HEK293 (cell line): ENCODE measurements at regions not wholly inside any gene's neighbourhood (a gene's known extent, or its start where the extent isn't known, plus 50 kb on each side); places are given as distances from the start of the nearest gene placed in this dataset.
A peak's percentile ranks its signal among the peaks of the same experiment; 100 is the strongest.

ENCODE experiments used
- CTCF ChIA-PET: fragments of 350-600 bp; formaldehyde crosslinking; extraction: SDS; loops from one replicate; lab custom pipeline; 2021; ENCODE audit warnings: antibody characterized with exemption; lab: Yijun Ruan, JAX
- POLR2A ChIA-PET: fragments of 300-600 bp; formaldehyde crosslinking; extraction: SDS; loops from one replicate; lab custom pipeline; 2020; ENCODE audit warnings: antibody characterized with exemption, inconsistent platforms; lab: Yijun Ruan, JAX
- H3K27ac ChIP-seq: fragments of 200-500 bp; sonication (Bioruptor generic); 2 replicates; pipeline ENCODE4 v1.5.1; 2014; ENCODE audit warnings: low read depth, low read length, control low read depth, inconsistent platforms; ENCODE audit errors: extremely low read depth
- H3K36me3 ChIP-seq, 2 experiments: fragments of 200-500 bp in 1 of 2; sonication (Bioruptor generic) in 1 of 2; 1 replicate in 1 of 2; 2 replicates in 1 of 2; pipeline ENCODE4 v1.5.1; 2014 to 2017; ENCODE audit warnings: inconsistent platforms in 2 of 2, low read length in 2 of 2; ENCODE audit not compliant: control insufficient read depth in 2 of 2, insufficient read depth in 1 of 2
- H3K4me1 ChIP-seq: fragments of 200-500 bp; sonication (Bioruptor generic); 2 replicates; pipeline ENCODE4 v1.5.1; 2014; ENCODE audit warnings: mild to moderate bottlenecking, low read length, inconsistent platforms; ENCODE audit not compliant: control insufficient read depth, insufficient read depth
- H3K4me3 ChIP-seq: 2 replicates; pipeline ENCODE4 v1.5.1; 2011; ENCODE audit warnings: low read depth, mild to moderate bottlenecking, control low read depth, low read length, moderate library complexity
- H3K9me3 ChIP-seq: fragments of 200-500 bp; sonication (Bioruptor generic); 2 replicates; pipeline ENCODE4 v1.5.1; 2014; ENCODE audit warnings: low read depth, low read length, inconsistent platforms; ENCODE audit not compliant: control insufficient read depth, insufficient read depth
- BCL11B ChIP-seq: fragments of 450-650 bp; formaldehyde crosslinking; IDR thresholded peaks from 2 replicates; pipeline ENCODE4 v1.5.1; 2016; ENCODE audit warnings: low read depth, missing biosample characterization, missing genetic modification characterization
- HOXC10 ChIP-seq: sonication (generic); formaldehyde crosslinking; IDR thresholded peaks from 2 replicates; pipeline ENCODE4 v1.8.1; 2023; ENCODE audit warnings: mild to moderate bottlenecking, missing genetic modification reagents
- KLF1 ChIP-seq: fragments of 450-650 bp; formaldehyde crosslinking; IDR thresholded peaks from 2 replicates; pipeline ENCODE4 v1.5.1; 2016; ENCODE audit warnings: missing biosample characterization, missing genetic modification characterization
- SCRT1 ChIP-seq: fragments of 450-650 bp; formaldehyde crosslinking; IDR thresholded peaks from 2 replicates; pipeline ENCODE4 v1.5.1; 2016; ENCODE audit warnings: missing biosample characterization, missing genetic modification characterization, borderline replicate concordance
- SCRT2 ChIP-seq: fragments of 450-650 bp; formaldehyde crosslinking; IDR thresholded peaks from 2 replicates; pipeline ENCODE4 v1.5.1; 2016; ENCODE audit warnings: missing biosample characterization, missing genetic modification characterization
- SETDB1 ChIP-seq: IDR thresholded peaks from one replicate; pipeline ENCODE4 v1.6.1; 2017; ENCODE audit warnings: mild to moderate bottlenecking, low read length, moderate library complexity, mixed read lengths; ENCODE audit not compliant: insufficient read length
- TRIM28 ChIP-seq: IDR thresholded peaks from 2 replicates; pipeline ENCODE4 v1.6.1; 2011; ENCODE audit warnings: low read length, control low read depth, borderline replicate concordance
- ZBTB20 ChIP-seq: fragments of 450-650 bp; formaldehyde crosslinking; IDR thresholded peaks from 2 replicates; pipeline ENCODE4 v1.5.1; 2016; ENCODE audit warnings: missing biosample characterization, missing genetic modification characterization
- ZFP3 ChIP-seq: fragments of 450-650 bp; formaldehyde crosslinking; IDR thresholded peaks from 2 replicates; pipeline ENCODE4 v1.5.1; 2016; ENCODE audit warnings: low read depth, missing biosample characterization, missing genetic modification characterization
- ZNF114 ChIP-seq: fragments of 450-650 bp; formaldehyde crosslinking; IDR thresholded peaks from 2 replicates; pipeline ENCODE4 v1.5.0; 2017; ENCODE audit warnings: missing biosample characterization, missing genetic modification characterization
- ZNF16 ChIP-seq: fragments of 450-650 bp; formaldehyde crosslinking; IDR thresholded peaks from 2 replicates; pipeline ENCODE4 v1.5.1; 2016; ENCODE audit warnings: low read depth, missing biosample characterization, missing genetic modification characterization
- ZNF248 ChIP-seq: fragments of 450-650 bp; formaldehyde crosslinking; IDR thresholded peaks from 2 replicates; pipeline ENCODE4 v1.5.1; 2017; ENCODE audit warnings: missing biosample characterization, missing genetic modification characterization
- ZNF274 ChIP-seq, 2 experiments: fragments of 200-500 bp in 1 of 2; fragments of 450-650 bp in 1 of 2; sonication (Bioruptor generic) in 1 of 2; formaldehyde crosslinking in 1 of 2; IDR thresholded peaks; 2 replicates each; pipeline versions ENCODE4 v1.5.1 to v1.6.1; 2014 to 2016; ENCODE audit warnings: borderline replicate concordance in 1 of 2, inconsistent platforms in 1 of 2, low read length in 1 of 2, missing biosample characterization in 1 of 2, missing genetic modification characterization in 1 of 2
- ZNF501 ChIP-seq: fragments of 450-650 bp; formaldehyde crosslinking; IDR thresholded peaks from 2 replicates; pipeline ENCODE4 v1.5.1; 2016; ENCODE audit warnings: missing biosample characterization, missing genetic modification characterization
- ZNF654 ChIP-seq: fragments of 450-650 bp; formaldehyde crosslinking; IDR thresholded peaks from 2 replicates; pipeline ENCODE4 v1.5.1; 2016; ENCODE audit warnings: low read depth, missing biosample characterization, missing genetic modification characterization
- ZNF830 ChIP-seq: fragments of 450-650 bp; IDR thresholded peaks from 2 replicates; pipeline ENCODE4 v1.5.0; 2018; ENCODE audit warnings: missing biosample characterization, missing genetic modification characterization, low read depth, mild to moderate bottlenecking, moderate library complexity
- ZSCAN30 ChIP-seq: fragments of 450-650 bp; IDR thresholded peaks from 2 replicates; pipeline ENCODE4 v1.5.1; 2018; ENCODE audit warnings: missing biosample characterization, mild to moderate bottlenecking, missing genetic modification characterization, moderate library complexity
- TF ChIP-seq, protein P1 (sequence below): fragments of 450-650 bp; formaldehyde crosslinking; IDR thresholded peaks from 2 replicates; pipeline ENCODE4 v1.5.1; 2016; ENCODE audit warnings: missing biosample characterization, missing genetic modification characterization
- TF ChIP-seq, protein P2 (sequence below): fragments of 450-650 bp; formaldehyde crosslinking; IDR thresholded peaks from 2 replicates; pipeline ENCODE4 v1.5.1; 2016; ENCODE audit warnings: missing biosample characterization, missing genetic modification characterization

DNA sequence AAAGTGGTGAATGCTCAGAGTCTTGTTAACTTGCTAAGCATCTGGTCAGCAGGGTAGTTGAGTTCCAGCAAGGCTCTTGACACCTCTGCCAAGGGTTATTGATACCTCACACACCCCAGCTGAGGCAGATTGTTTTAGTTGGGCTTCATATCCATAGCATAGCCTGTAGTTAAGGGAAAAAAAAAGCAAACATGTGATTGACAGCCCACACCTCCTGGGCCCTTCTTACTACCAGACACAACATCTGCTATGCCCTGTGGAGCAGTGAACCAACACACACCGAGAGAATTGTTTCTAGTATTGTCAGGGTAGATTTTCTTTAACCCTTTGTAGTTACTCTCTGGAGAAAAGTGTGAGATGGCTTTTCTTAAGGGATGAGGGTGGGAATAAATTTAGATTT is 697.0 kb upstream of the POU3F2 start:
- ChIA-PET CTCF (interaction anchor here (0.6 kb wide), 1 partner anchor 124 kb away, joined by 4 read pairs; no protein-coding TSS in a partner anchor), POLR2A (no interaction called here)
- Histone ChIP-seq H3K4me1 (no peaks in the 10 kb centered on the region), H3K4me3 (no peak overlapping the region), H3K27ac (no peak overlapping the region), H3K9me3 (no peaks in the 10 kb centered on the region), H3K36me3 (no peaks in the 10 kb centered on the region)
- TF ChIP-seq ZNF830 (no peak), ZBTB20 (tag by site-specific recombination) (no peak), SCRT1 (tag by site-specific recombination) (no peak), ZNF248 (tag by site-specific recombination) (no peak)
- TF ChIP-seq, protein P1, sequence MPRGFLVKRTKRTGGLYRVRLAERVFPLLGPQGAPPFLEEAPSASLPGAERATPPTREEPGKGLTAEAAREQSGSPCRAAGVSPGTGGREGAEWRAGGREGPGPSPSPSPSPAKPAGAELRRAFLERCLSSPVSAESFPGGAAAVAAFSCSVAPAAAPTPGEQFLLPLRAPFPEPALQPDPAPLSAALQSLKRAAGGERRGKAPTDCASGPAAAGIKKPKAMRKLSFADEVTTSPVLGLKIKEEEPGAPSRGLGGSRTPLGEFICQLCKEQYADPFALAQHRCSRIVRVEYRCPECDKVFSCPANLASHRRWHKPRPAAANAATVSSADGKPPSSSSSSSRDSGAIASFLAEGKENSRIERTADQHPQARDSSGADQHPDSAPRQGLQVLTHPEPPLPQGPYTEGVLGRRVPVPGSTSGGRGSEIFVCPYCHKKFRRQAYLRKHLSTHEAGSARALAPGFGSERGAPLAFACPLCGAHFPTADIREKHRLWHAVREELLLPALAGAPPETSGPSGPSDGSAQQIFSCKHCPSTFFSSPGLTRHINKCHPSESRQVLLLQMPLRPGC (tag by site-specific recombination), result no peak

DNA sequence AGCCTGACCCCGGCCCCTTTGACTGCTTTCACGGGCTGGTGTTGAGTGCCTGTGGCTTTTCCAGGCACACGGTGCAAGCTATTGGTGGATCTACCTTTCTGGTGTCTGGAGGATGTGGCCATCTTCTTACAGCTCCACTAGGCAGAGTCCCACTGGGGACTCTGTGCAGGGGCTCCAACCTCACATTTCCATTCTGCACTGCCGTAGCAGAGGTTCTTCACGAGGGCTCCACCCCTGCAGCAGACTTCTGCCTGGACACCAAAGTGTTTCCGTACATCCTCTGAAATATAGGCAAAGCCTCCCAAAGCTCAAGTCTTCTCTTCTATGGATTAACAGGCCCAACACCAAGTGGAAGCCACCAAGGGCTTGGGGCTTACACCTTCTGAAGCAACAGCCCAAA is 691.5 kb upstream of the POU3F2 start:
- TF ChIP-seq ZSCAN30 (tag by site-specific recombination) (no peak), SETDB1 (peak; percentile 94), ZNF16 (tag by site-specific recombination) (no peak), TRIM28 (peak; percentile 91; the same call in 1 of the 2 replicates), ZFP3 (tag by site-specific recombination) (no peak), ZNF501 (tag by site-specific recombination) (no peak), SCRT2 (no peak), BCL11B (tag by site-specific recombination) (no peak), ZNF114 (no peak), ZBTB20 (tag by site-specific recombination) (no peak), ZNF654 (tag by site-specific recombination) (no peak), ZNF274 (IDR thresholded peaks at IDR 0.05; ENCODE audit: low read length) (no peak), ZNF274 (tag by site-specific recombination; IDR thresholded peaks at IDR 0.05; ENCODE audit: borderline replicate concordance) (no peak), HOXC10 (no peak), KLF1 (tag by site-specific recombination) (no peak)
- TF ChIP-seq, protein P2, sequence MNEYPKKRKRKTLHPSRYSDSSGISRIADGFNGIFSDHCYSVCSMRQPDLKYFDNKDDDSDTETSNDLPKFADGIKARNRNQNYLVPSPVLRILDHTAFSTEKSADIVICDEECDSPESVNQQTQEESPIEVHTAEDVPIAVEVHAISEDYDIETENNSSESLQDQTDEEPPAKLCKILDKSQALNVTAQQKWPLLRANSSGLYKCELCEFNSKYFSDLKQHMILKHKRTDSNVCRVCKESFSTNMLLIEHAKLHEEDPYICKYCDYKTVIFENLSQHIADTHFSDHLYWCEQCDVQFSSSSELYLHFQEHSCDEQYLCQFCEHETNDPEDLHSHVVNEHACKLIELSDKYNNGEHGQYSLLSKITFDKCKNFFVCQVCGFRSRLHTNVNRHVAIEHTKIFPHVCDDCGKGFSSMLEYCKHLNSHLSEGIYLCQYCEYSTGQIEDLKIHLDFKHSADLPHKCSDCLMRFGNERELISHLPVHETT (tag by site-specific recombination), result no peak
- TF ChIP-seq, protein P1 (tag by site-specific recombination), result no peak
- TF ChIP-seq, all 188 proteins: peak for 2
- Histone ChIP-seq H3K36me3 (no peaks in the 10 kb centered on the region), H3K4me1 (no peaks in the 10 kb centered on the region), H3K27ac (no peak overlapping the region), H3K9me3 (no peaks in the 10 kb centered on the region), H3K4me3 (no peak overlapping the region)
- ChIA-PET POLR2A (no interaction called here), CTCF (no interaction called here)
